Middle frontal gyrus (tissue), 1 donor: ENCODE measurements at regions not wholly inside any gene's neighbourhood (a gene's known extent, or its start where the extent isn't known, plus 50 kb on each side); places are given as distances from the start of the nearest gene placed in this dataset.

Experiments used
- DNase-seq: peaks from one replicate; pipeline ENCODE4 v3.0.0-alpha.2; 2015; ENCODE audit warnings: low spot score; ENCODE audit errors: extremely low spot score

DNA sequence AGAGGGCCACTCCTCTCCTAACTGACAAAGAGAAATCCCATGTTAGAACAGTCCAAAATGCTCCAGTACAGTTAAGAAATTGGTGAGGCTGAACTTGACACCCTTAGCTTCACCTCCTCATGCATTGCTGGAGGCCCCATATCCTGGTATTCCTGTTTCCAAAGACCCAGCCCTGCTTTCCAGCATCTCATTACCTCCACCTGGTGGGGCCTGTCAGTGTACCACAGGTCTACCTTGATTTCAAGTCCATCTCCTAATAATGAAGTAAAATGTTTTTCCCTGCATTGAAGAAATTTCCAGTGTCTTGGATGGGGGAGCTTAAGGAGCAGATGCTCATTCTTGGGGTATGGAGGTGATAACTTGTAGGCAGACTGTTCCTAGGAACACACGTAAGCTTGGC, 70.6 kb upstream of the S1PR3 start:
- no peak for DNase-seq

DNA sequence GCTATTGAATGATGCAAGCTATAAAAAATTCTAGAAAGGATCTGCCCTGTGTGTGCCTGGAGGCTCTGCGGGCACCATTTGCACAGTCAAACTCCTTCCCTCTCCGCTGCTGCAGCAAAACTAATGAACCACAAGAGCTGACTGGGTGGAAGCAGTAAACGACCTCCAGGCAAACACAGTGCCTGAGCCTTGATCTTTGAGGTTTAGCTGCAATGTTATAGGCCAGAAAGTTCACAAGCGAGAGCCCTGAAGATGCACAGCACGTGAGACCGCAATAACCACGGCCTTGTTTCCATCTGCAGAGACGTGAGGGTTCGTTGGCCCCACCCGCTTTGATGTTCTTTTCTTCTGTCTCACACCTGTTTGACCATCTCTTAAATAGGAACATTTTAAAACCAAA, 69.2 kb upstream of the S1PR3 start:
- DNase-seq, result no peak

DNA sequence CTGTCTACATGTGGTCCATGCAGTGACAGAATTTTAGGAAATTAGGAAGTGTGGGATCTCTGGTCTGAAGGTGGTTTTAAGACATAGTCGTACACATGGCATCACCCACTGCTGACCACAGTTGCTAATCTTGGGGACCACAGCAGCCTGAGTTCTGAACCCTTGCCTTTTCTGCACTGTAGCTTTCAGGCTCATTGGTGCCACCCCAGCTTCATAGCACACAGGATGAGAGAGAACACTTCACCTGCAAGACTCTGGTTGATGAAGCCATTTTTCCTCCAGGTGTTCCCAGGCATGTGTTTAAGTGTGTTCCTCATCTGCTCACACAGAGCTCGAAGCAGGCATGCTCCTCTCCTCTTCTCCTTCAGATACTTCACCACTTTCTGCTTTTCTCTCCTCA, 68.2 kb upstream of the S1PR3 start:
- no peak for DNase-seq

DNA sequence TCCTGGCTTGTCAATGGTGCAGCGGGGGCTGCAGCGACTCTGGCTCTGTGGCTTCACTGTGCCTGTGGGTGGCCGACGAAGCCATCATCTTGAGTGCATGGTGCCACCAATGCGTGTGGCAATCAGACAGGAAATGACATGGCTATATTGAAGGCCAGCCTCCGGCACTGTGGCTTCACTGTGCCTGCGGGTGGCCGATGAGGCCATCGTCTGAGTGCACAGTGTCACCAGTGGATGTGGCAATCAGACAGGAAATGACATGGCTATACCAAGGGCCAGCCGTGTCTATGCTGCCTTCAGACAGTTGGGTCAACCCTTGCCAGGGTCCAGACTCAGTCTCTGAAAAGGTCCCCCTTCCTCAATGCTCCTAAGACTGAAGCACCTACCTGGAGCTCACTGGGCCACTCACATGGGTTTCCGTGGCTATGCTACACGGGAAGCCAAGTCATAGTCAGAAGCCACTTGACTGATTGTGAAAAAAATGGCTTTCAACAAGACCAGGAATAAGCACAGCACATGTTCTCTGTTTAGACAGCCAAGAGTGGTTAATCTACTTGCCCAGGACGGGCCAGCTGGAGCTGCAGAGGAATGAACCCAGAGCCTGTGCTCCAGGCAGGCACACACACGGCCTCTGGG, 67.5 kb upstream of the S1PR3 start:
- no peak for DNase-seq

DNA sequence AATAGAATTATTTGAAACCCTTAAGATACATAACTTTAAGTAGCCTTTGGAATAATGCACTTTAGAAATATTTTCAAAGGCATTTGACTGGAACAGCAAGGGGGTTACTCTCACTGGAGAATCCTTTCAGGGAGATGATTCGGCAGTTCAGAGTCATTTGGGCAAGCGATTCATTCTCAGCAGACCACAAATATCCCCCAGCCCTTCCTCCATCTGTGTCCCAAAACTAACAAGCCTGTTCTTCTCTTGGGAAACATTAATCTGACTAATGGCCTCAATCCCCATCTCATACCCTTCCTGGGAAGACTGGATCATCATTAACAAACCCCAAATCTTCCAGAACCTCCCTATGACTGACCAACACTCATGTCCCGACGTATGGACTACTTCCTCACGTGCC, 65.8 kb upstream of the S1PR3 start:
- DNase-seq, result no peak

DNA sequence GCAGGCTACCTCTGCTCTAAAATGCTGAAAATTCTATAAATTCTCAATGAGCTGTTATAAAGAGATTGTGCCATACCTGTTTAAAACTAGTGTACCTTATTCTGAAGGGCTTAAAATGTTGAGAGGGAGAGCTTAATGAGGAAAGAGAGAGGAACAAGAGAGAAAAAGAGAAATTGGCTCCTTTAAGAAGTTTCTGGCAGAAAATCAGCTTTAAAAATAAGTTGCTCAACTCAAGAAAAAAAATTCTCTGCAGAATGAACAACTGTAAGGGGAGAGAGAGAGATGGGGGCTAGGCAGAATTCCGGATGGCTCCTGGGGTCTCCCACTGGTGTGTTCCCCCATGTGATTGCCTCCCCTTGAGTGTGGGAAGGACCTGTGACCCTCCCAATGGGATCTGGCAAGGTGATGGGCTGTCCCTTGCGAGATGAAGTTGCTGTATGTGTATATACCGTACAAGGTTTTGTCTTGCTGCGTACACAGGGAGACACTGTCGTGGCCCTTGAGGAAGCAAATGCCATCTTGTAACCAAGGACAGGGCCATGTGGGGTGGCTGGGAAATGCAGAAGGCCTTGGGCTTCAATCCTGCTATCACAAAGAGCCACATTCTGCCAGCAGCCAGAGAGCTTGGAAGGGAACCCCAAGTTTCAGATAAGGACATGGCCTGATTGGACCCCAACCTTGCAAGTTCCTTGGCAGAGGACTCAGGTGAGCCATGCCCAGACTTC, 64.3 kb upstream of the S1PR3 start:
- no peak for DNase-seq

DNA sequence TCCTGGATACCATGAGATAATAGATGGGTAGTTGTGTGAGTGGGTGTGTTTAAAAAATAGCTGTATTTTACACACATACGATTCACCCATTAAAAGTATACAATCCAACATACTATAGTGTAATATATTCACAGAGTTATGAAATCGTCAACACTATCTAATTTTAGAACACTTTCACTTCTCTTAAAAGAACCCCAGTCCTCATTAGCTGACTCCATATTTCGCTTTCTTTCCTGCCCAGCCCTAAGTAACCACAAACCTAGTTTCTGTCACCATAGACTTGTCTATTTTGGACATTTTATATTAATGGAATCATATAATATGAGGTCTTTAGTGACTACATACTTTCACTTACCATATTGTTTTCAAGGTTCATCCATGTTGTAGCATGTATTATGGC, 63.8 kb upstream of the S1PR3 start:
- no peak for DNase-seq

DNA sequence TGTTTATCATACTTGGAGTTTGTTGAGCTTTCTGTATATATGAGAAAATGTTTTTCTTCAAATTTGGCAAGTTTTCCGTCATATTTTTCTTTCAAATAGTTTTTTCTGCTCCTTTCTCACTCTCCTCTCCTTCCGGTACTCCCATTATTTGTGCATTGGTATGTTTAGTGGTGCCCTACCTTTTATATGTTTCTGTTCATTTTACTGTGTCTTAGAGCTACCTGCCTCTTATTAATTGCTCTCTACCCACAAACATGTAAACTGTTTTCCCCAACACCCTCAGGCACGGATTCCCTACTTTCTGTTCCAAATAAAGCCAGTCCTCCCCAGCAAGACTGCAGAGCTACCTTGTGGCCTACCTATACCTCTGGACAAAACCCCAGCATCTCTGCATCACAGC, 60.6 kb upstream of the S1PR3 start:
- DNase-seq, result no peak

DNA sequence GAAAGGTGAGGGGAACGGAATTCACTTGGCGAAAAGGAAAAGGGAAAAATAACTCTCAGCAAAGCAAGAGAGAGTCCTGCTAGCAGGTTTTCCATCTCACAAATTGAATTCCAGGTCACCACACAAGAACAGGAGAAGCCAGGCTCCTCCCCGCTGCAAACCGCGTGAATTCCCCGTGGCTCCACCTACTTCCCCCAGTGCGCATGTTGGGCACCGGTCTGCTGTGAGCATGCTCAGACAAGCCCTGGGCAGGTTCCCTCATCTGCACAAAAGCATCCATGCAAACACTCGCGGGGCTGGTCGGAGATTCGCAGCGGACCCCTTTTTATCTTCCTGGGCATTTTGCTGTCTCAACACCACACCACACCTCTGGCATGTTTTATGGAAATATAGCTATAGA, 58.5 kb upstream of the S1PR3 start:
- no peak for DNase-seq

DNA sequence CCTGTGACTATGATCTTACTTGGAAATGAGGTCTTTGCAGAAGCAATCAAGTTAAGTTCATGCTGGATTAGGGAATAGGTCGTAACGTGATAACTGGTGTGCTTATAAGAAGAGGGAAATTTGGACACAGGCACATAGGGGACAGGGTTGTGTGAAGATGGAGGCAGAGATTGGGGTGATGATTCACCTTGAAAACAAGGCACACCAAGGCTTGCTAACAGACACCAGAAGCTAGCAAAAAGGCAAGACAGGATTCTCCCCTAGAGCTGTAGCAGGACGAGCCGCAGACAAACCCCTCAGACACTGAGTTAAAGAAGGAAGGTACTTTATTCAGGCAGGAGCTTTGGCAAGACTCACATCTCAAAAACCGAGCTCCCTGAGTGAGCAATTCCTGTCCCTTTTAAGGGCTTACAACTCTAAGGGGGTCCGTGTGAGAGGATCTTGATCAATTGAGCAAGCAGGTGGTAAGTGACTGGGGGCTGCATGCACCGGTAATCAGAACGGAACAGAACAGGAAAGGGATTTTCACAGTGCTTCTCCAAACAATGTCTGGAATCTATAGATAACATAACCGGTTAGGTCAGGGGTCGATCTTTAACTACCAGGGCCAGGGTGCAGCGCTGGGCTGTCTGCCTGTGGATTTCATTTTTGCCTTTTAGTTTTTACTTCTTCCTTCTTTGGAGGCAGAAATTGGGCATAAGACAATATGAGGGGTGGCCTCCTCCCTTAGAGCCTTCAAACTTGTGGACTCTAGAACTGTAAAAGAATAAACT, 57.5 kb upstream of the S1PR3 start:
- DNase-seq, result no peak

DNA sequence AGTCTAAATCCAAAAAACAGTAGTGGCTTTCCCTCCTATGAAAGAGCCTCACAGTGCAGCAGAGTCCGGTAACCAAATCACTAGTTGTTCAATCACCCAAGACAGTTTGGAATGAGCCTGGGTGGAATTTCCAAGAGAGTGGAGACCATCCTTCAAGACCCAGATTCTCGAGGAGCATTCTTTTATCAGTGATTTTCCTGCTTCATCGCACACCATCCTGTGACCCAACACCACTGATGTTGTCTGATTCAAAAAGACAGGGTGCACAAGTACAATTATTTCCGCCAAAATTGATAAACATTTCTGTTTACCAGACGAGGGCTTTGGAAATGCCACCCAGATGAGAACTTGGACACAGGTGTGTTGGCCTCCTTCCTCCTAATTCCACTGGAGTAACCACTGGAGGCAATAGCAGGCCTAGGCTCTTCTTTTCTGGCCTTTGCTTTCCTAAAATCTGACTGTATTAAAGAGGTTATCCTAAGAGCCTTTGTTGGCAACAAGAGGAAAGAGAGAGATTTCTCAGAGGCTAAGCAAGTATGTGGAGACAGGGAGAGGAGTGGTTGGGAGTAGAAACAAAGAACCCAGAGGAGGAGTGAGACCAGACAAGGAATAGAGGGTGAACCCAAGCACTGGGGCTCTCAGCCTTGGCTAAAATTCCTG, 56.3 kb upstream of the S1PR3 start:
- no peak for DNase-seq

DNA sequence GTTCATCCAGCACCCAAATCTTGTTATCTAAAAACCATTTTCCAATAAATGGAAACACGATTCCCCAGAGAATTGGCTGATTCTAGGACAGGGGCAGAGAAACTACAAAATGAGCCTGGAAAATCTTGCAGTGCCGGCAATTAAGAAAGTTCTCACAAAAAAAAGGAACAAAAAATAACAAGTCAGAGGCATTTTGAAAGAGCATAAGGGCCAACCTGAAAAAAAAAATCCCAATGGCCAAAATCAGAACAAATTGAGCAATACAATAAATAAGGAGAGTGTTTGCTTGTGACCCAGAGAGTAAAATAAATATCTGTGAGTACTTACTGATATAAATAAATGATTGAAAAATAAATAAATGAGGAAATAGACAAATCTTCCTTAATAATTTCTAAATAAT, 55.1 kb upstream of the S1PR3 start:
- DNase-seq, result no peak

DNA sequence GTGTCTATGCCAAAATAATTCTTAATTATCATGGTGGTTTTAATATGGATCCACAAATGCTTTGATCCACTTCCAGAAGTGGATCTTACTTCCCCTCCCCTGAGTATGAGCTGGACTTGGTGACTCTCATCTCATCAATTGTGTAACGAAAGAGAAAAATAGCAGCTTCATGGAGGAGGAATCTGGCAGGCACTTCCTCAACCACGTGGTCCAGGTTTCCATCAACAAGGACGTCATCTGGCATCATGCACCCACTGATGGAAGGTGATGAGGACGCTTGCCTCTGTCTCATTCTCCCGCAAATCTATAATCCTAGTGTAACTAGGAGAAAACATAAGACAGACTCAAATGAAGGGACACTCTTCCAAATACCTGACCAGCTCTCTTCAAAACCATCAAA, 54.6 kb upstream of the S1PR3 start:
- no peak for DNase-seq

DNA sequence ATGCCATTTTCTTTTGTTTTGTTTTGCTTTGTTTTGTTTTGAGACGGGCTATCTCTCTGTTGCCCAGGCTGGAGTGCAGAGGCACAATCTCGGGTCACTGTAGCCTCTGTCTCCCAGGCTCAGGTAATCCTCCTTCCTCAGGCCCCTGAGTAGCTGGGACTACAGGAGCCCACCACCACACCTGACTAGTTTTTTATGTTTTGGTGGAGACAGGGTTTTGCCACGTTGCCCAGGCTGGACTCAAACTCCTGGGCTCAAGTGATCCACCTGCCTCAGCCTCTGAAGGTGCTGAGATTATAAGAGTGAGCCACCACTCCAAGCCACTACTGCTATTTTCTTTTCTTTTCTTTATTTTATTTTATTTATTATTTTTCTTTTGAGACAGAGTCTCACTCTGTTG, 54.0 kb upstream of the S1PR3 start:
- DNase-seq, result no peak

DNA sequence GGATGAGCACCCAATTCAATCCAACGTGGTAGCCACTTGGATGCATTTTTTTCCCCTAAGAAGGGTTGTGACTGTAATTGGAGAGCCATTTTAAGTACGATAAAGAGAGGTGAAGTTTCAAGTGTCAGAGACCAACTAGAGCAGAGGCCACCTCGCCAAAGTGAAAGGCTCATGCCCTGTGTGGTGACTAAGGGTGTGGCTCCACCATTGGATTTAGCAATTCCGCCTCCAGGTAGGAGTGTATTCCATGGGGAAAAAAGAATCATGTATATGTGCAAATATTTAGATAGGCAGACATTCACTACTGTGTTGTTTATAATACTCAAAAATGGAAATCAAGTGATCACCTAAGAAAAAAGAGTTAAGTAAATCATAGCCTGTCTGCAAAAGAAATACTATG, 53.1 kb upstream of the S1PR3 start:
- no peak for DNase-seq
